RWPE1 (cell line): ENCODE measurements at regions not wholly inside any gene's neighbourhood (a gene's known extent, or its start where the extent isn't known, plus 50 kb on each side); places are given as distances from the start of the nearest gene placed in this dataset.

Experiments used
- CTCF ChIA-PET: fragments of 350-600 bp; sonication (Branson Sonifier 250); formaldehyde crosslinking; extraction: SDS; loops from one replicate; lab custom pipeline; 2021; lab: Yijun Ruan, JAX
- POLR2A ChIA-PET: fragments of 400-600 bp; formaldehyde crosslinking; extraction: SDS; loops from one replicate; lab custom pipeline; 2020; ENCODE audit warnings: antibody characterized with exemption; ENCODE audit not compliant: low non-redundant PET; lab: Yijun Ruan, JAX
- DNase-seq: peaks from one replicate; pipeline ENCODE4 v3.0.0; 2012; ENCODE audit warnings: low spot score
- H3K27ac ChIP-seq: fragments of 450-650 bp; 2 replicates; pipeline ENCODE4 v1.5.1; 2017
- CTCF ChIP-seq: fragments of 450-650 bp; conservative IDR thresholded peaks from 2 replicates; pipeline ENCODE4 v1.5.1; 2017; ENCODE audit warnings: low read depth, mild to moderate bottlenecking

- TF ChIP-seq CTCF, result no peak
- H3K27ac ChIP-seq, result no peak overlapping the region
- ChIA-PET POLR2A (no interaction called here), CTCF (interaction anchor here (0.6 to 1.1 kb wide), 3 partner anchors 22 to 424 kb away, joined by 3 to 4 read pairs (median 4); no protein-coding TSS in a partner anchor)
- DNase-seq, result no peak
Observed at GRCh38 chr5:58202941-58203444, 256.9 kb downstream of the PLK2 start.

GRCh38 chr5:58201922-58202648, 257.8 kb downstream of the PLK2 start:
- TF ChIP-seq CTCF, result no peak
- no peak for DNase-seq
- ChIA-PET CTCF (no interaction called here), POLR2A (no interaction called here)
- H3K27ac ChIP-seq, result no peak overlapping the region

GRCh38 chr5:58200451-58200850, 259.4 kb downstream of the PLK2 start:
- POLR2A ChIA-PET, result no interaction called here
- DNase-seq, result no peak
- no peak for TF ChIP-seq CTCF
- CTCF ChIA-PET, result no interaction called here
- no peak overlapping the region for H3K27ac ChIP-seq

- POLR2A ChIA-PET, result no interaction called here
Observed at GRCh38 chr5:58199087-58199486, 260.8 kb downstream of the PLK2 start.

GRCh38 chr5:58198330-58198729, 261.6 kb downstream of the PLK2 start:
- ChIA-PET CTCF (no interaction called here), POLR2A (no interaction called here)
- H3K27ac ChIP-seq, result no peak overlapping the region
- DNase-seq, result no peak
- no peak for TF ChIP-seq CTCF

More at GRCh38 chr5:58199087-58199486, 260.8 kb downstream of the PLK2 start:
- no peak for TF ChIP-seq CTCF
- CTCF ChIA-PET, result no interaction called here
- no peak overlapping the region for H3K27ac ChIP-seq
- no peak for DNase-seq

GRCh38 chr5:58197875-58198274, 262.0 kb downstream of the PLK2 start:
- POLR2A ChIA-PET, result no interaction called here
- DNase-seq, result no peak
- TF ChIP-seq CTCF, result no peak
- no peak overlapping the region for H3K27ac ChIP-seq
- CTCF ChIA-PET, result no interaction called here
